ENCODE measurements at regions not wholly inside any gene's neighbourhood (a gene's known extent, or its start where the extent isn't known, plus 50 kb on each side); places are given as distances from the start of the nearest gene placed in this dataset.

GRCh38 chr12:90153827-90154226, 445.2 kb upstream of the ATP2B1 start:
- TF ChIP-seq CTCF (IDR thresholded peaks at IDR 0.05; ENCODE audit: low read depth, low read length, missing input control) (no peak), RAD21 (IDR thresholded peaks at IDR 0.05) (no peak), JUND (IDR thresholded peaks at IDR 0.05) (no peak), SP1 (IDR thresholded peaks at IDR 0.05) (no peak), TAF1 (conservative IDR thresholded peaks at IDR 0.05) (no peak), GABPA (IDR thresholded peaks at IDR 0.05 in 1 of 2, conservative IDR thresholded peaks at IDR 0.05 in 1 of 2) (no peak), YY1 (IDR thresholded peaks at IDR 0.05) (no peak), ZBTB33 (IDR thresholded peaks at IDR 0.05) (no peak), HNF4G (IDR thresholded peaks at IDR 0.05) (no peak), RXRA (IDR thresholded peaks at IDR 0.05) (no peak), FOXA1 (IDR thresholded peaks at IDR 0.05) (no peak)
- TF ChIP-seq, protein P1, sequence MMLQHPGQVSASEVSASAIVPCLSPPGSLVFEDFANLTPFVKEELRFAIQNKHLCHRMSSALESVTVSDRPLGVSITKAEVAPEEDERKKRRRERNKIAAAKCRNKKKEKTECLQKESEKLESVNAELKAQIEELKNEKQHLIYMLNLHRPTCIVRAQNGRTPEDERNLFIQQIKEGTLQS (IDR thresholded peaks at IDR 0.05) = no peak
- TF ChIP-seq, protein P2, sequence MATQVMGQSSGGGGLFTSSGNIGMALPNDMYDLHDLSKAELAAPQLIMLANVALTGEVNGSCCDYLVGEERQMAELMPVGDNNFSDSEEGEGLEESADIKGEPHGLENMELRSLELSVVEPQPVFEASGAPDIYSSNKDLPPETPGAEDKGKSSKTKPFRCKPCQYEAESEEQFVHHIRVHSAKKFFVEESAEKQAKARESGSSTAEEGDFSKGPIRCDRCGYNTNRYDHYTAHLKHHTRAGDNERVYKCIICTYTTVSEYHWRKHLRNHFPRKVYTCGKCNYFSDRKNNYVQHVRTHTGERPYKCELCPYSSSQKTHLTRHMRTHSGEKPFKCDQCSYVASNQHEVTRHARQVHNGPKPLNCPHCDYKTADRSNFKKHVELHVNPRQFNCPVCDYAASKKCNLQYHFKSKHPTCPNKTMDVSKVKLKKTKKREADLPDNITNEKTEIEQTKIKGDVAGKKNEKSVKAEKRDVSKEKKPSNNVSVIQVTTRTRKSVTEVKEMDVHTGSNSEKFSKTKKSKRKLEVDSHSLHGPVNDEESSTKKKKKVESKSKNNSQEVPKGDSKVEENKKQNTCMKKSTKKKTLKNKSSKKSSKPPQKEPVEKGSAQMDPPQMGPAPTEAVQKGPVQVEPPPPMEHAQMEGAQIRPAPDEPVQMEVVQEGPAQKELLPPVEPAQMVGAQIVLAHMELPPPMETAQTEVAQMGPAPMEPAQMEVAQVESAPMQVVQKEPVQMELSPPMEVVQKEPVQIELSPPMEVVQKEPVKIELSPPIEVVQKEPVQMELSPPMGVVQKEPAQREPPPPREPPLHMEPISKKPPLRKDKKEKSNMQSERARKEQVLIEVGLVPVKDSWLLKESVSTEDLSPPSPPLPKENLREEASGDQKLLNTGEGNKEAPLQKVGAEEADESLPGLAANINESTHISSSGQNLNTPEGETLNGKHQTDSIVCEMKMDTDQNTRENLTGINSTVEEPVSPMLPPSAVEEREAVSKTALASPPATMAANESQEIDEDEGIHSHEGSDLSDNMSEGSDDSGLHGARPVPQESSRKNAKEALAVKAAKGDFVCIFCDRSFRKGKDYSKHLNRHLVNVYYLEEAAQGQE (IDR thresholded peaks at IDR 0.05) = no peak
